Endothelial cell of umbilical vein (primary cell): ENCODE measurements at regions not wholly inside any gene's neighbourhood (a gene's known extent, or its start where the extent isn't known, plus 50 kb on each side); places are given as distances from the start of the nearest gene placed in this dataset.

Experiments used
- BruUV-seq: library from RNA; stranded (reverse); fragments of 400-500 nt; replicated peaks from 2 replicates; lab custom pipeline; 2021; lab: Mats Ljungman, UMichigan
- CTCF ChIA-PET: fragments of 300-600, 350-600 bp; sonication (Branson Sonifier 250); formaldehyde crosslinking; loops from one replicate; lab custom pipeline; 2021; ENCODE audit warnings: antibody characterized with exemption, inconsistent platforms; lab: Charles Lee
- POLR2A ChIA-PET: fragments of 300-600, 350-600 bp; sonication (Branson Sonifier 250); formaldehyde crosslinking; loops from one replicate; lab custom pipeline; 2021; ENCODE audit warnings: antibody characterized with exemption, inconsistent platforms; lab: Charles Lee
- DNase-seq: peaks from one replicate; pipeline ENCODE4 v3.0.0-alpha.2; 2011; ENCODE audit warnings: low read depth, low spot score
- FAIRE-seq: peaks from 2 replicates; lab custom pipeline; 2011; peaks lifted over from hg19 to GRCh38; lab: Jason Lieb, UNC
- H2AFZ ChIP-seq: 2 replicates; pipeline ENCODE4 v1.6.0; 2012; ENCODE audit warnings: low read depth, low read length, control low read depth, inconsistent platforms
- H3K27ac ChIP-seq: 2 replicates; pipeline ENCODE4 v1.5.1; 2011; ENCODE audit warnings: low read depth, mild to moderate bottlenecking, control low read depth, low read length, moderate library complexity; ENCODE audit not compliant: insufficient read depth
- H3K27me3 ChIP-seq, 2 experiments: 2 replicates each; pipeline versions ENCODE4 v1.6.0 to v1.6.1; 2011; ENCODE audit warnings: low read length in 2 of 2, mixed read lengths in 1 of 2; ENCODE audit not compliant: control insufficient read depth in 2 of 2, insufficient read depth in 2 of 2
- H3K36me3 ChIP-seq, 2 experiments: 2 replicates in 1 of 2; 3 replicates in 1 of 2; pipeline ENCODE4 v1.5.1; 2011; ENCODE audit warnings: low read length in 2 of 2, mild to moderate bottlenecking in 1 of 2, moderate library complexity in 1 of 2; ENCODE audit not compliant: control insufficient read depth in 2 of 2, insufficient read depth in 2 of 2; ENCODE audit errors: extremely low read depth in 1 of 2
- H3K4me1 ChIP-seq: 3 replicates; pipeline ENCODE4 v1.5.1; 2011; ENCODE audit warnings: mild to moderate bottlenecking, low read length; ENCODE audit not compliant: control insufficient read depth, insufficient read depth; ENCODE audit errors: extremely low read depth
- H3K4me2 ChIP-seq: 2 replicates; pipeline ENCODE4 v1.6.1; 2011; ENCODE audit warnings: low read length, control low read depth, mixed read lengths; ENCODE audit not compliant: insufficient read depth
- H3K4me3 ChIP-seq, 3 experiments: fragments of 200-600 bp in 1 of 3; sonication (generic), shearing (Covaris generic) in 1 of 3; replicated peaks in 1 of 3; 2 replicates each; pipeline ENCODE4 v1.5.1; 2011 to 2016; ENCODE audit warnings: control low read depth in 3 of 3, low read length in 3 of 3, mild to moderate bottlenecking in 2 of 3, inconsistent platforms in 1 of 3, low read depth in 1 of 3, moderate library complexity in 1 of 3; ENCODE audit not compliant: insufficient read depth in 1 of 3
- H3K79me2 ChIP-seq: 2 replicates; pipeline ENCODE4 v1.6.0; 2012; ENCODE audit warnings: low read length, inconsistent platforms; ENCODE audit not compliant: control insufficient read depth, insufficient read depth
- H3K9ac ChIP-seq: replicated peaks from 2 replicates; pipeline ENCODE3; 2011; ENCODE audit warnings: low read length, control low read depth; ENCODE audit not compliant: insufficient read depth; ENCODE audit errors: extremely low read depth
- H3K9me1 ChIP-seq: replicated peaks from 3 replicates; pipeline ENCODE4 v1.6.0; 2011; ENCODE audit warnings: mild to moderate bottlenecking, low read length; ENCODE audit not compliant: control insufficient read depth, insufficient read depth; ENCODE audit errors: extremely low read depth
- H3K9me3 ChIP-seq: replicated peaks from 2 replicates; pipeline ENCODE4 v1.5.1; 2012; ENCODE audit warnings: low read length, inconsistent platforms; ENCODE audit not compliant: control insufficient read depth, insufficient read depth
- H4K20me1 ChIP-seq: replicated peaks from 2 replicates; pipeline ENCODE3; 2011; ENCODE audit warnings: mild to moderate bottlenecking, low read length; ENCODE audit not compliant: control insufficient read depth, insufficient read depth; ENCODE audit errors: extremely low read depth
- CTCF ChIP-seq, 2 donors: IDR thresholded peaks; 1 replicate in 1 of 2; 2 replicates in 1 of 2; pipeline ENCODE4 v1.5.1; 2011; ENCODE audit warnings: low read length in 2 of 2, mild to moderate bottlenecking in 2 of 2, moderate library complexity in 2 of 2, control low read depth in 1 of 2, inconsistent platforms in 1 of 2, low read depth in 1 of 2; ENCODE audit not compliant: insufficient read depth in 1 of 2; ENCODE audit errors: extremely low read depth in 1 of 2
- EZH2 ChIP-seq: IDR thresholded peaks from 2 replicates; pipeline ENCODE4 v1.6.1; 2012; ENCODE audit warnings: borderline replicate concordance, low read depth, mild to moderate bottlenecking, moderate library complexity, low read length, inconsistent platforms; ENCODE audit not compliant: severe bottlenecking
- FOS ChIP-seq: IDR thresholded peaks from 2 replicates; pipeline ENCODE4 v1.6.1; 2011; ENCODE audit warnings: mild to moderate bottlenecking, low read length, moderate library complexity, borderline replicate concordance; ENCODE audit not compliant: insufficient read depth
- GATA2 ChIP-seq: IDR thresholded peaks from 2 replicates; pipeline ENCODE4 v1.7.0; 2011; ENCODE audit warnings: low read depth, mild to moderate bottlenecking, moderate library complexity, mixed read lengths, low read length; ENCODE audit not compliant: insufficient read length, insufficient read depth
- JUN ChIP-seq: IDR thresholded peaks from 2 replicates; pipeline ENCODE4 v1.6.1; 2011; ENCODE audit warnings: borderline replicate concordance, low read depth; ENCODE audit not compliant: insufficient read length, insufficient read depth
- MYC ChIP-seq: IDR thresholded peaks from one replicate; pipeline ENCODE4 v1.6.1; 2011; ENCODE audit warnings: mild to moderate bottlenecking, low read depth, low read length
- POLR2AphosphoS5 ChIP-seq: IDR thresholded peaks from 2 replicates; pipeline ENCODE4 v1.6.1; 2012; ENCODE audit warnings: low read depth, mild to moderate bottlenecking, control low read depth, low read length, moderate library complexity; ENCODE audit not compliant: insufficient read depth
- dilution Hi-C: fragments of 300-500 bp; cut with MboI; formaldehyde crosslinking; loops from one replicate; pipeline ENCODE4 v1.15.0; 2019; ENCODE audit warnings: low sequenced_read_pairs; ENCODE audit not compliant: extremely low pct_ligation_motif_present
- intact Hi-C: fragments of 100-400 bp; cut with micrococcal nuclease; formaldehyde crosslinking; loops from one replicate; pipeline ENCODE4 v1.10.0; 2022

- DNase-seq: peak; percentile 58
- POLR2A ChIA-PET: no interaction called here
- FAIRE-seq: peak; percentile 24
- H3K4me3 ChIP-seq: no peak overlapping the region
- peak; percentile 9 to 30 for TF ChIP-seq CTCF (IDR thresholded peaks at IDR 0.05; ENCODE audit: extremely low read depth in 1 of 2, insufficient read depth in 1 of 2, low read depth in 1 of 2, low read length in 2 of 2)
- TF ChIP-seq EZH2: no peak
- no peak overlapping the region for H3K27ac ChIP-seq
- no peaks in the 10 kb centered on the region for H4K20me1 ChIP-seq
- intact Hi-C loops: loop anchor here (1.0 kb wide), 2 partner anchors 324 to 378 kb away; no protein-coding TSS in a partner anchor
- dilution Hi-C loops: no loop called here
- H3K27me3 ChIP-seq: no peaks in the 10 kb centered on the region
- H3K9me3 ChIP-seq: no peaks in the 10 kb centered on the region
- no peaks in the 10 kb centered on the region for H3K4me1 ChIP-seq
- no peaks in the 10 kb centered on the region for H3K36me3 ChIP-seq
- no peak overlapping the region for H2AFZ ChIP-seq
- H3K9ac ChIP-seq: no peak overlapping the region
- H3K9me1 ChIP-seq: no peaks in the 10 kb centered on the region
- no peaks in the 10 kb centered on the region for H3K79me2 ChIP-seq
- H3K4me2 ChIP-seq: no peak overlapping the region
- BruUV-seq: no TSS peak
- CTCF ChIA-PET: interaction anchor here (0.6 to 4.3 kb wide), 51 partner anchors 9 to 530 kb away, joined by 3 to 295 read pairs (median 4); no protein-coding TSS in a partner anchor
These were observed 116.3 kb downstream of the TANC2 start for GRCh38 chr17:63082273-63082861.

- H3K27ac ChIP-seq: no peak overlapping the region
- H3K9me1 ChIP-seq: no peaks in the 10 kb centered on the region
- ChIA-PET CTCF (interaction anchor here (0.7 to 4.3 kb wide), 37 partner anchors 9 to 529 kb away, joined by 3 to 295 read pairs (median 5); no protein-coding TSS in a partner anchor), POLR2A (no interaction called here)
- H3K9me3 ChIP-seq: no peaks in the 10 kb centered on the region
- no peaks in the 10 kb centered on the region for H3K36me3 ChIP-seq
- no peak overlapping the region for H3K4me3 ChIP-seq
- no peak overlapping the region for H3K4me2 ChIP-seq
- no peaks in the 10 kb centered on the region for H4K20me1 ChIP-seq
- TF ChIP-seq JUN (no peak), GATA2 (peak; percentile 76), EZH2 (no peak), POLR2AphosphoS5 (no peak), MYC (no peak), FOS (no peak)
- H3K27me3 ChIP-seq: no peaks in the 10 kb centered on the region
- no peaks in the 10 kb centered on the region for H3K4me1 ChIP-seq
- H3K79me2 ChIP-seq: no peaks in the 10 kb centered on the region
- dilution Hi-C loops: no loop called here
- no peak overlapping the region for H3K9ac ChIP-seq
- no peak for DNase-seq
- FAIRE-seq: peak; percentile 52
- no peak overlapping the region for H2AFZ ChIP-seq
- no TSS peak for BruUV-seq
- intact Hi-C loops: loop anchor here (1.0 kb wide), 2 partner anchors 323 to 379 kb away; no protein-coding TSS in a partner anchor
These were observed 116.9 kb downstream of the TANC2 start for GRCh38 chr17:63082952-63083351.
